Testis (tissue), 2 donors: ENCODE measurements at regions not wholly inside any gene's neighbourhood (a gene's known extent, or its start where the extent isn't known, plus 50 kb on each side); places are given as distances from the start of the nearest gene placed in this dataset.

ENCODE experiments used
- POLR2A ChIP-seq: fragments of 450-650 bp; IDR thresholded peaks from one replicate; pipeline ENCODE4 v1.6.1; 2017; ENCODE audit warnings: antibody characterized with exemption, mild to moderate bottlenecking, moderate library complexity
- TF ChIP-seq, protein P1 (sequence below), 3 experiments: fragments of 450-650 bp in 2 of 3; fragments of 200-600 bp in 1 of 3; sonication (generic) in 1 of 3; IDR thresholded peaks; one replicate each; pipeline ENCODE4 v1.5.1; 2016 to 2019; ENCODE audit warnings: antibody characterized with exemption in 3 of 3, mild to moderate bottlenecking in 2 of 3, moderate library complexity in 1 of 3

- TF ChIP-seq, protein P1, sequence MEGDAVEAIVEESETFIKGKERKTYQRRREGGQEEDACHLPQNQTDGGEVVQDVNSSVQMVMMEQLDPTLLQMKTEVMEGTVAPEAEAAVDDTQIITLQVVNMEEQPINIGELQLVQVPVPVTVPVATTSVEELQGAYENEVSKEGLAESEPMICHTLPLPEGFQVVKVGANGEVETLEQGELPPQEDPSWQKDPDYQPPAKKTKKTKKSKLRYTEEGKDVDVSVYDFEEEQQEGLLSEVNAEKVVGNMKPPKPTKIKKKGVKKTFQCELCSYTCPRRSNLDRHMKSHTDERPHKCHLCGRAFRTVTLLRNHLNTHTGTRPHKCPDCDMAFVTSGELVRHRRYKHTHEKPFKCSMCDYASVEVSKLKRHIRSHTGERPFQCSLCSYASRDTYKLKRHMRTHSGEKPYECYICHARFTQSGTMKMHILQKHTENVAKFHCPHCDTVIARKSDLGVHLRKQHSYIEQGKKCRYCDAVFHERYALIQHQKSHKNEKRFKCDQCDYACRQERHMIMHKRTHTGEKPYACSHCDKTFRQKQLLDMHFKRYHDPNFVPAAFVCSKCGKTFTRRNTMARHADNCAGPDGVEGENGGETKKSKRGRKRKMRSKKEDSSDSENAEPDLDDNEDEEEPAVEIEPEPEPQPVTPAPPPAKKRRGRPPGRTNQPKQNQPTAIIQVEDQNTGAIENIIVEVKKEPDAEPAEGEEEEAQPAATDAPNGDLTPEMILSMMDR (IDR thresholded peaks at IDR 0.05): no peak
- TF ChIP-seq POLR2A: no peak
Observed at GRCh38 chr7:118858651-118859149, 634.2 kb downstream of the ANKRD7 start.
